Endothelial cell of umbilical vein (primary cell): ENCODE measurements at regions not wholly inside any gene's neighbourhood (a gene's known extent, or its start where the extent isn't known, plus 50 kb on each side); places are given as distances from the start of the nearest gene placed in this dataset.

ENCODE experiments used
- BruUV-seq: library from RNA; stranded (reverse); fragments of 400-500 nt; replicated peaks from 2 replicates; lab custom pipeline; 2021; lab: Mats Ljungman, UMichigan
- CTCF ChIA-PET: fragments of 300-600, 350-600 bp; sonication (Branson Sonifier 250); formaldehyde crosslinking; loops from one replicate; lab custom pipeline; 2021; ENCODE audit warnings: antibody characterized with exemption, inconsistent platforms; lab: Charles Lee
- POLR2A ChIA-PET: fragments of 300-600, 350-600 bp; sonication (Branson Sonifier 250); formaldehyde crosslinking; loops from one replicate; lab custom pipeline; 2021; ENCODE audit warnings: antibody characterized with exemption, inconsistent platforms; lab: Charles Lee
- DNase-seq: peaks from one replicate; pipeline ENCODE4 v3.0.0-alpha.2; 2011; ENCODE audit warnings: low read depth, low spot score
- FAIRE-seq: peaks from 2 replicates; lab custom pipeline; 2011; peaks lifted over from hg19 to GRCh38; lab: Jason Lieb, UNC
- H2AFZ ChIP-seq: 2 replicates; pipeline ENCODE4 v1.6.0; 2012; ENCODE audit warnings: low read depth, low read length, control low read depth, inconsistent platforms
- H3K27ac ChIP-seq: 2 replicates; pipeline ENCODE4 v1.5.1; 2011; ENCODE audit warnings: low read depth, mild to moderate bottlenecking, control low read depth, low read length, moderate library complexity; ENCODE audit not compliant: insufficient read depth
- H3K27me3 ChIP-seq, 2 experiments: 2 replicates each; pipeline versions ENCODE4 v1.6.0 to v1.6.1; 2011; ENCODE audit warnings: low read length in 2 of 2, mixed read lengths in 1 of 2; ENCODE audit not compliant: control insufficient read depth in 2 of 2, insufficient read depth in 2 of 2
- H3K36me3 ChIP-seq, 2 experiments: 2 replicates in 1 of 2; 3 replicates in 1 of 2; pipeline ENCODE4 v1.5.1; 2011; ENCODE audit warnings: low read length in 2 of 2, mild to moderate bottlenecking in 1 of 2, moderate library complexity in 1 of 2; ENCODE audit not compliant: control insufficient read depth in 2 of 2, insufficient read depth in 2 of 2; ENCODE audit errors: extremely low read depth in 1 of 2
- H3K4me1 ChIP-seq: 3 replicates; pipeline ENCODE4 v1.5.1; 2011; ENCODE audit warnings: mild to moderate bottlenecking, low read length; ENCODE audit not compliant: control insufficient read depth, insufficient read depth; ENCODE audit errors: extremely low read depth
- H3K4me2 ChIP-seq: 2 replicates; pipeline ENCODE4 v1.6.1; 2011; ENCODE audit warnings: low read length, control low read depth, mixed read lengths; ENCODE audit not compliant: insufficient read depth
- H3K4me3 ChIP-seq, 3 experiments: fragments of 200-600 bp in 1 of 3; sonication (generic), shearing (Covaris generic) in 1 of 3; replicated peaks in 1 of 3; 2 replicates each; pipeline ENCODE4 v1.5.1; 2011 to 2016; ENCODE audit warnings: control low read depth in 3 of 3, low read length in 3 of 3, mild to moderate bottlenecking in 2 of 3, inconsistent platforms in 1 of 3, low read depth in 1 of 3, moderate library complexity in 1 of 3; ENCODE audit not compliant: insufficient read depth in 1 of 3
- H3K79me2 ChIP-seq: 2 replicates; pipeline ENCODE4 v1.6.0; 2012; ENCODE audit warnings: low read length, inconsistent platforms; ENCODE audit not compliant: control insufficient read depth, insufficient read depth
- H3K9ac ChIP-seq: replicated peaks from 2 replicates; pipeline ENCODE3; 2011; ENCODE audit warnings: low read length, control low read depth; ENCODE audit not compliant: insufficient read depth; ENCODE audit errors: extremely low read depth
- H3K9me1 ChIP-seq: replicated peaks from 3 replicates; pipeline ENCODE4 v1.6.0; 2011; ENCODE audit warnings: mild to moderate bottlenecking, low read length; ENCODE audit not compliant: control insufficient read depth, insufficient read depth; ENCODE audit errors: extremely low read depth
- H3K9me3 ChIP-seq: replicated peaks from 2 replicates; pipeline ENCODE4 v1.5.1; 2012; ENCODE audit warnings: low read length, inconsistent platforms; ENCODE audit not compliant: control insufficient read depth, insufficient read depth
- H4K20me1 ChIP-seq: replicated peaks from 2 replicates; pipeline ENCODE3; 2011; ENCODE audit warnings: mild to moderate bottlenecking, low read length; ENCODE audit not compliant: control insufficient read depth, insufficient read depth; ENCODE audit errors: extremely low read depth
- CTCF ChIP-seq, 2 donors: IDR thresholded peaks; 1 replicate in 1 of 2; 2 replicates in 1 of 2; pipeline ENCODE4 v1.5.1; 2011; ENCODE audit warnings: low read length in 2 of 2, mild to moderate bottlenecking in 2 of 2, moderate library complexity in 2 of 2, control low read depth in 1 of 2, inconsistent platforms in 1 of 2, low read depth in 1 of 2; ENCODE audit not compliant: insufficient read depth in 1 of 2; ENCODE audit errors: extremely low read depth in 1 of 2
- EZH2 ChIP-seq: IDR thresholded peaks from 2 replicates; pipeline ENCODE4 v1.6.1; 2012; ENCODE audit warnings: borderline replicate concordance, low read depth, mild to moderate bottlenecking, moderate library complexity, low read length, inconsistent platforms; ENCODE audit not compliant: severe bottlenecking
- FOS ChIP-seq: IDR thresholded peaks from 2 replicates; pipeline ENCODE4 v1.6.1; 2011; ENCODE audit warnings: mild to moderate bottlenecking, low read length, moderate library complexity, borderline replicate concordance; ENCODE audit not compliant: insufficient read depth
- GATA2 ChIP-seq: IDR thresholded peaks from 2 replicates; pipeline ENCODE4 v1.7.0; 2011; ENCODE audit warnings: low read depth, mild to moderate bottlenecking, moderate library complexity, mixed read lengths, low read length; ENCODE audit not compliant: insufficient read length, insufficient read depth
- JUN ChIP-seq: IDR thresholded peaks from 2 replicates; pipeline ENCODE4 v1.6.1; 2011; ENCODE audit warnings: borderline replicate concordance, low read depth; ENCODE audit not compliant: insufficient read length, insufficient read depth
- MAX ChIP-seq: IDR thresholded peaks from 2 replicates; pipeline ENCODE4 v1.6.1; 2011; ENCODE audit not compliant: insufficient read depth, insufficient read length
- MYC ChIP-seq: IDR thresholded peaks from one replicate; pipeline ENCODE4 v1.6.1; 2011; ENCODE audit warnings: mild to moderate bottlenecking, low read depth, low read length
- POLR2A ChIP-seq: IDR thresholded peaks from 2 replicates; pipeline ENCODE4 v1.6.1; 2012; ENCODE audit warnings: low read depth, mild to moderate bottlenecking, control low read depth, low read length
- POLR2AphosphoS5 ChIP-seq: IDR thresholded peaks from 2 replicates; pipeline ENCODE4 v1.6.1; 2012; ENCODE audit warnings: low read depth, mild to moderate bottlenecking, control low read depth, low read length, moderate library complexity; ENCODE audit not compliant: insufficient read depth
- dilution Hi-C: fragments of 300-500 bp; cut with MboI; formaldehyde crosslinking; loops from one replicate; pipeline ENCODE4 v1.15.0; 2019; ENCODE audit warnings: low sequenced_read_pairs; ENCODE audit not compliant: extremely low pct_ligation_motif_present
- intact Hi-C: fragments of 100-400 bp; cut with micrococcal nuclease; formaldehyde crosslinking; loops from one replicate; pipeline ENCODE4 v1.10.0; 2022

GRCh38 chr1:216921866-216922265 lies 198.6 kb upstream of the ESRRG start:
- intact Hi-C loops (no loop called here), dilution Hi-C loops (no loop called here)
- Histone ChIP-seq H3K4me2 (no peak overlapping the region), H3K79me2 (no peaks in the 10 kb centered on the region), H3K4me3 (no peak overlapping the region), H3K9me3 (peaks cover 4% of the 10 kb centered on the region), H3K27ac (no peak overlapping the region), H2AFZ (no peak overlapping the region), H3K4me1 (no peaks in the 10 kb centered on the region), H3K36me3 (no peaks in the 10 kb centered on the region), H4K20me1 (no peaks in the 10 kb centered on the region), H3K9me1 (no peaks in the 10 kb centered on the region), H3K27me3 (no peaks in the 10 kb centered on the region), H3K9ac (no peak overlapping the region)
- FAIRE-seq = no peak
- no peak for DNase-seq
- CTCF ChIA-PET = no interaction called here
- POLR2A ChIA-PET = no interaction called here
- no TSS peak for BruUV-seq
- TF ChIP-seq JUN (no peak), MAX (no peak), GATA2 (no peak), POLR2A (no peak), FOS (no peak), CTCF (IDR thresholded peaks at IDR 0.05; ENCODE audit: extremely low read depth in 1 of 2, insufficient read depth in 1 of 2, low read depth in 1 of 2, low read length in 2 of 2) (no peak), EZH2 (no peak), MYC (no peak), POLR2AphosphoS5 (no peak)
